ENCODE measurements at regions not wholly inside any gene's neighbourhood (a gene's known extent, or its start where the extent isn't known, plus 50 kb on each side); places are given as distances from the start of the nearest gene placed in this dataset.
"Not testable (repeated sequence)": the region's sequence is repeated elsewhere in the genome, so short reads cannot be mapped to it uniquely, and the experiment has no call there.

GRCh38 chr18:30440351-30440750 is 602.2 kb downstream of the DSC3 start:
- DNase-seq = no peak

DNA sequence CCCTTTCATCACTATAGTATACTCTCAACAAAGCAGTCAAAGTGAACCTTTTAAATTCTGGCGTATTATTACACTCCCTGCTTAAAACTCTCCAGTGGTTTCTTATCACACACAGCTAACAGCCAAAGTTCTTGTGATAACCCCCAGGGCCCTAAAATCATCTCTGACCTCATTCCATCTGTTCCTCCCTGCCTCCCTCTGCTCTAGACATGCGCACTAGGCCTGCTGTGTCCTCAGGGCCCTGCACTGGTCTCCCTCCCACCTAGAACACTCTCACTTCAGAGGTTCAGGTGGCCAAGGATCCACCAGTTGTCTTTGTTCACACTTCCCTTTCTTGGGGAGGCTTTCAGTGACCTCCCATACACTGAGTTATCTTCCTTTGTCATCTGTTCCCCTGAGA is 603.4 kb downstream of the DSC3 start:
- DNase-seq = no peak

DNA sequence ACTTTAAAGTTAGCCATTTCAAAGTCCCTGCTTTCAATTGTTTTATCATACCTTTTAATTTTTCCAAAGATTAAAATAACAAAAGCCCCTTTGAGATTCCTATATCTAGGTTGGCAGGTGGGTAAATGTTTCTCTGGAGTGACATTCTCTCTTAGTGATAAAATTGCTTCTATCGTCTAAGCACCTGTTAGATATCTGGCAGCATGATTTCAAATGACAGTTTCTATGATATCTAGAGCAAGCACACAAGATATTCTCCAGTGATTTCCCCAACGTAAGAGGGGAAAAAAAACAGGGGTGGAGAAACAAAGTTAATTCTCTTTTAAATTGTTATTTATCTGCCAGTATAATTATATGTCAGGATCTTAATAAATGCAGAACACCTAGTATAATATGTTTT is 610.2 kb downstream of the DSC3 start:
- no peak for DNase-seq

GRCh38 chr18:30419399-30419798 is 623.1 kb downstream of the DSC3 start:
- not testable (repeated sequence) for DNase-seq

- no peak for DNase-seq
Observed at GRCh38 chr18:30415903-30416302, 626.6 kb downstream of the DSC3 start.

DNA sequence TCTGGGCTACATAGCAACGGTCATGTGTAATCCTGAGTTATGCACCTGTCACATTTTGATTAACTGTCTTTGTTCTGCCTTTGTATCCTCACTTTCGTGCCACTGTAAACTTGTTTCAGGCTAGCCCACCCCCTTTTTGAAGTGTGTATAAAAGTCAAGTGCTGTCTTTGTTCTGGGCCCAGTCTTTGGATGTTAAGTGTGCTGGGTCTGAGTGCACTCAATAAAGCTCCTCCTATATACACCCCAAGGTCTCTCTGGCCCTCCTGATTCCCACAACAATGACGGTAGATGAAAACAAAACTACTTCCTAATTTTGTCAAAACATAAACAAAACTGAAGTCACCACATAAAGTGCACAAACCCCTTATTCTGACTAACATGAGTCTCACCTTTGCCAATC is 633.4 kb downstream of the DSC3 start:
- no peak for DNase-seq

DNA sequence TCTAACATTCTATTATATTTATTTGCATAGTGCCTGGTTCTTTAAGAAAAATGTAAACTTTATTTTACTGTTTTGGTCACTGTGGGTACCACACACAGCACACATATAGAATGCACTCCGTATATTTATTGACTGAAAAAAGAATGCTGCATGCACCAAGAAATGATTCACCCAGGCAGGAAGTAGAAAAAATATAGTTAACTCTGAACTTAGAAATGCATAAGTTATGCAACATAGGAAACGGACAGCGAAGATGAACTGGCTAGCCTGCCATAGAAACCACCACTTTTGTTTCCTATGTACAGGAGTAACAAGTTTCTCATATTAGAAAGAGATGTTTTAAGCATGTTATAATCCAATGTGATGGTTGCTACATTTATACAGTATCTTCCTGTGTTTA is 635.8 kb downstream of the DSC3 start:
- DNase-seq = no peak

DNA sequence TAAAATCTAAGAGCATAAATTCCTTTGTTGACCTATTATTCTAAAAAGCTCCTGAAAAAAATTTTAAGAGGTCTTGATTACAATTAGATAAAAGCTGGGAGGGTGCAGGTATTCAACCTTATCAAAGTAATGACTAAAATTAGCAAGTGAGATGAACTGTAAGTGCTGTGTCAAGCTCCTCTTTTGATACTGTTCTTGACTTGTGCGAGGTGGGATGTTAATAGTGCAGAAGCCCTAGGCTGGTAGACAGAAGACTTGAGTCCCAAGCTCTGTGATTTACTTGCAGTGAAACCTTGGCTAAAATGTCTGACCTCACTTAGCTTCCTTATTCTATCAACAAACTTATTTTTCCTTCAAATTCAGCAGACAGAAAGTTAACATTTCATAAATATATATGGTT is 637.5 kb downstream of the DSC3 start:
- no peak for DNase-seq

- no peak for DNase-seq
Observed at GRCh38 chr18:30404422-30404821, 638.1 kb downstream of the DSC3 start.

- no peak for DNase-seq
Observed at GRCh38 chr18:30403278-30403677, 639.3 kb downstream of the DSC3 start.

- no peak for DNase-seq
Observed at GRCh38 chr18:30387401-30387800, 655.1 kb downstream of the DSC3 start.

DNA sequence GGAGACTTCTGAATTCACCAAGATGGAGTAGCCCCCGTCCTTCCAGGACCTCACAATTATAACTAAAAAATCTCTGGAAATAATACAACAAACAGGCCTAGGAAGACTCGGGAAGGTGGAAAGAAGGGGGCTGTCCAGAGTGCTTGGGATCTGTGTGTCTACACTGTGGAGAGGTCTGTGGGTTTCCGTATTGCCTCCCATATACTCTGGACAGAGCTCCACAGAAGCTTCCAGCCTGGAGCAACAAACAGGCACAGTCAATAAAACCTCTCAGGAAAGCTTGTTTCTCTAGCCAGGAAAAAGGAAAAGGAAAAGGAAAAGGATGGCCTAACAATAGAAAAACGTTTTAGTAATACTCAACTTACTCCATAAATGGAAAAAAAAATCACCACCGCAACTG is 655.9 kb downstream of the DSC3 start:
- no peak for DNase-seq

DNA sequence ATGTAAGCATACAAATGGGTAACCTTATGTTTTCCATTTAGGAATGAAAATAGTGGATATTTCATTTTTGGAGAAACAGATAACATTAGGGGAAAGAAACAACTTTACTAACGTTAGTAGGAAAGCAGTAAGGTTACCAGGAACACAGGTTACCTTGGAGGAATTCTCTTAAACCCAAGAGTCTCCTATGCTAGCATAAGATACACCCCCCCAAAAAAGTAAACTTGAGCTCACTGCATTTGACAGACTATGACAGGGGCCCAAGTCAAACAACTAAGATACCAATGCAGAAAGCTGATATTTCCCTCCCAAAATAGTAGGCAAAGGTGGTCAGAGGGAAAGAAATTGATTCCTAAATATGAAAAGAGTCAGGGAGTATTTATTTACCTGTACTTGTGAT is 656.9 kb downstream of the DSC3 start:
- no peak for DNase-seq

DNA sequence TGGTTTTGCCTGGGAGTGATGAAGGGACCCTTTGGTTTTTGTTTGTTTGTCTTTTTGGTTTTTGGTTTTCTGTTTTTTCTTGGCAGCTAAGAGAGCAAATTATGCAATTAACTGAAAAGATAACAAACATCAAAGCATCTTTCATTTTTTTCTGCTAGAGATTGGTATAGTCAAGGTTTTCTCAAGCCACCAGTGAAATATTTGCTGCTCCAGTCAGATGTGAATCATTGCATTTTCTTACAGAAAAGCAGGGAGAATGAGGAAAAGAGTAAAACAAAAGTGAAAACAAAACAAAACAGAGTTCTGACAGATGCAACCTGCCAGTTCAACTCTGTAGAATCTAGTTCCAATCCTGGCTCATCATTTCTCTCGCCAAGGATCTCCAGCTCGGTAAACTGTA is 660.7 kb downstream of the DSC3 start:
- no peak for DNase-seq

DNA sequence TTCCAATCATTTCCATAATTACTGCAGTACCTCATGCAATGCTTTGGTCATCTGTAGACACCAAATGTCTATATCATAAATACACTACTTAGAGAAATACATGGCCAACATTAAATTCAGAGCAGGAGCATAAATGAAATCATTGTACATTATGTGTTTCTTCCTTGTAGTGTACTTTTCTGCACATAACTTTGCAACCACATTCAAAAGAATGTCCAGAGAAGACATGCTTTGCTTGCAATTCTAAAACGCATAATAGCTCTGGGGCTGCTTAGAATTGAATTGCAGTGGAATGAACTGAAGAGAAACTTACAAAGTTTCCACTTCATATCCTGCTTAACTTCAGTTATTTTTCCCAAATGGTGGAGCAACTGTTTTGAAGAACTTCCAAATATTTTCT is 664.4 kb downstream of the DSC3 start:
- no peak for DNase-seq

- no peak for DNase-seq
Observed at GRCh38 chr18:30376515-30376914, 666.0 kb downstream of the DSC3 start.

- no peak for DNase-seq
Observed at GRCh38 chr18:30361864-30362540, 680.5 kb downstream of the DSC3 start.

DNA sequence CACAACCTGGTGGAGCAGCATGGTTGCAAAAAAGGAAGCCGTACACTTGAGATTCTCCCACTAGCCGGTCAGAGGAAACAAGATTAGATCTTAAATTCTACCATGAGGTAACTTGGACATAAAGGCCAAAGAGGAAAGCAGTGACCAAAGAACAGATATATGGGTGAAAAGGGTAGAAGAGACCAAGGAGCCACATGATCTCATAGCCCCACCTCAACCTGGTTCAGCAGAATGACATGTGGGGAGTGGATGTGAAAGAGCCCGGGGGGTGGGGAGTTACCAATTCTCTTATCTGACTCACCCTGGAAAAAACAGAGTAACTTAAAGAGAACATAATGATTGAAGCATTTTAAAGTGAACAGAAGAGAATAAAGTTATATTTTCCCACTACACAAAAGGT is 683.0 kb downstream of the DSC3 start:
- DNase-seq = no peak

- DNase-seq = no peak
Observed at GRCh38 chr18:30358555-30358954, 684.0 kb downstream of the DSC3 start.

GRCh38 chr18:30352551-30353168 is 689.9 kb downstream of the DSC3 start:
- no peak for DNase-seq

- DNase-seq = no peak
Observed at GRCh38 chr18:30350263-30350662, 692.3 kb downstream of the DSC3 start.

DNA sequence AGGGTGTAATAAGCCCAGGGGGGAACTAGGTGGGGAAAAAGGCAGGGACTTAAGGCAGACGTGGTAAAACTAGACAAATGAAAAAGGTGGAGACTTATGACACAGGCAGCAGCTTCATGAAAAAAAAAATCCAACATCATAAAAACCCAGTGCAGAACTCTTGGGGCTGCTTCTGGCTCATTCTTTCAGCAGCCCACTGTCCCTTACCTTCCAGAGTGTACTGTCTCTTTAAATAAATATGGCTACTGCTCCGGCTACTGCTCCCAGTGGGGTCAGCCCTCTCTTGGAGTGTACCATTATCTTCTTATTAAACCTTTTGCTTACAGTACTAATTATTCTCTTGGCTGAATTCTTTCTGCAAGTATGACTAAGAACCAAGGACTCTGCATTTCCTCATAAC is 699.5 kb downstream of the DSC3 start:
- no peak for DNase-seq

GRCh38 chr18:30342675-30343074 is 699.9 kb downstream of the DSC3 start:
- DNase-seq = no peak

- DNase-seq = no peak
Observed at GRCh38 chr18:30334781-30335180, 707.8 kb downstream of the DSC3 start.

DNA sequence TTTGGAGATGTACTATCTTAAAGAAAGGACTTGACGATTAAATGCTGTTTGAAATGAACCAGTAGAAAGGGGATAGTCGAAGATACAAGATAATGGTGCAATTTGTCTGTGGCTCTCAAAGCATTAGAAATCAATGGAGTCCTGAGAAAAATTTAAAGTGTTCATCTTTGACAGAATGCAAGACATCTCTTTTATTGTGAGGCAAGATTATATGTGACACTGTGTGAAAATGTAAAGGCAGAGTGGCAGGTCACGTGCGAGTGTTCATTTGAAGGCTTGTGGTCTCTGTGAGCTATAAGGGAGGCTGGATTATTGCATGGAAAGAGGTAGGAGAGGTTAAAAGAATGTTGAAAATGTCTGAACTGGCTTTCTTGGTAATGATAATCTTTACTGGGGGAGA is 709.2 kb downstream of the DSC3 start:
- no peak for DNase-seq

All from T-helper 2 cell (primary cell).